ENCODE measurements at regions not wholly inside any gene's neighbourhood (a gene's known extent, or its start where the extent isn't known, plus 50 kb on each side); places are given as distances from the start of the nearest gene placed in this dataset.

DNA sequence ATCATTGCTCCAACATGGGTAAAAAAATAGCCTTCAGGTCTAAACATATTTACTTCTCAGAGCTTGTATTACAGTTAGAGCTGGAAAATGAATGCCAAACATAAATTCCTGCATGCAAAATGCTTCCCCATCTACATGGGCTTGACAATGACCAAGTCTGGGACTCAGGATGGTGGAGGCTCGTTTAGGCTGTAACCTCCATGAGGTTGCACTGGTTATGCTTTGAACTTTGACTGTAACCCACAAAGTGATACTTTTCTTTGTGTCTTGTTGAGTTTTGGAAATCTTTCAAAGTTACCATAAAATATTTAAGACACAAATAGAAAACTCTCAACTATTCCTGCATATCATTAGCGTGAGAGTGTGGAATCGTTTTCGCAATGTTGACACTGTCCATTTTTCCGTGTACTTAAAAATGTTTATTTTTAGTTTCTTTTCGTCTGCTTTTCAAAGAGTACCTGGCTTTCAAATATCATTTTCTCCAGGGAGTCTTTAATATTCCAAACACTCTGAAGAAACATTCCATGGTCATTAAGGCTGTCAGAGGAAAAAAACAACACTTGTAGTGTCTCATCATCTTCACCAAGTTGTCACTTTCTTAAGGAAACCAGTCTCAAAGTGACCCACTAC is 487.8 kb downstream of the ENC1 start:
- H3K4me3 Mint-ChIP-seq: no peak overlapping the region
- H3K36me3 Mint-ChIP-seq: no peaks in the 10 kb centered on the region

DNA sequence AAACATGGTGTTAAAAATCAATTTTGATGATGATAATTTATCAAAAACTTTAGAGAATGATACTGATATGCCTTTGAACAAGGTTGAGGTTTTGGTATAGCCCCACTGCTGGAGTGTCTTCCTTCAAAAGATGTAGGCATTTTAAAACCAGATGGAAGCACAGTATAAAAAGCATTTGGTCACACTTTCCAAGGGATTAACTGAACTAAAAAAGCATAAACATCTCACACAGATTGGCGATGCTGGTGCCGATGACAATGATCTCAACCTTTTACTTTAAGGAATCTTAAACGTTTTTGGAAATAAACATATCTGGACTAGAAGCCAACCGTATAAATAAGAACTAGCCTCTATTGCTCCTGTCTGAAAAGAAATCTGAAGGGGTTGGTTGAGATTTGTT is 488.4 kb downstream of the ENC1 start:
- DNase-seq (no peak), ATAC-seq (replicated peaks) (no peak)
- Mint-ChIP-seq H3K9me3 (no peaks in the 10 kb centered on the region), H3K4me1 (no peaks in the 10 kb centered on the region), H3K27me3 (peaks cover 0 to 8% of the 10 kb centered on the region in 2 donors), H3K36me3 (no peaks in the 10 kb centered on the region), H3K27ac (no peak overlapping the region), H3K4me3 (no peak overlapping the region)

More for the DNA sequence above, 487.8 kb downstream of the ENC1 start:
- DNase-seq (no peak), ATAC-seq (replicated peaks) (no peak)
- H3K27ac Mint-ChIP-seq: no peak overlapping the region
- H3K27me3 Mint-ChIP-seq: peaks cover 0 to 8% of the 10 kb centered on the region in 2 donors
- H3K4me1 Mint-ChIP-seq: no peaks in the 10 kb centered on the region
- no peaks in the 10 kb centered on the region for H3K9me3 Mint-ChIP-seq

GRCh38 chr5:74149395-74149794 is 491.1 kb downstream of the ENC1 start:
- Mint-ChIP-seq H3K27me3 (peaks cover 0 to 13% of the 10 kb centered on the region in 2 donors), H3K27ac (no peak overlapping the region), H3K4me1 (no peaks in the 10 kb centered on the region), H3K4me3 (no peak overlapping the region), H3K9me3 (no peaks in the 10 kb centered on the region), H3K36me3 (no peaks in the 10 kb centered on the region)
- no peak for DNase-seq
- no peak for ATAC-seq (replicated peaks)

- ATAC-seq (replicated peaks) (no peak), DNase-seq (no peak)
- no peaks in the 10 kb centered on the region for H3K36me3 Mint-ChIP-seq
- H3K4me1 Mint-ChIP-seq: no peaks in the 10 kb centered on the region
- no peak overlapping the region for H3K27ac Mint-ChIP-seq
- no peak overlapping the region for H3K4me3 Mint-ChIP-seq
- H3K9me3 Mint-ChIP-seq: no peaks in the 10 kb centered on the region
- H3K27me3 Mint-ChIP-seq: peaks cover 6 to 16% of the 10 kb centered on the region in 2 donors
These were observed 492.2 kb downstream of the ENC1 start for GRCh38 chr5:74148321-74148720.

GRCh38 chr5:74146796-74147195 is 493.7 kb downstream of the ENC1 start:
- Mint-ChIP-seq H3K27ac (no peak overlapping the region), H3K36me3 (no peaks in the 10 kb centered on the region), H3K4me3 (no peak overlapping the region), H3K9me3 (no peaks in the 10 kb centered on the region), H3K4me1 (no peaks in the 10 kb centered on the region), H3K27me3 (peaks cover 16% of the 10 kb centered on the region in 2 donors)
- ATAC-seq (replicated peaks) (no peak), DNase-seq (no peak)

DNA sequence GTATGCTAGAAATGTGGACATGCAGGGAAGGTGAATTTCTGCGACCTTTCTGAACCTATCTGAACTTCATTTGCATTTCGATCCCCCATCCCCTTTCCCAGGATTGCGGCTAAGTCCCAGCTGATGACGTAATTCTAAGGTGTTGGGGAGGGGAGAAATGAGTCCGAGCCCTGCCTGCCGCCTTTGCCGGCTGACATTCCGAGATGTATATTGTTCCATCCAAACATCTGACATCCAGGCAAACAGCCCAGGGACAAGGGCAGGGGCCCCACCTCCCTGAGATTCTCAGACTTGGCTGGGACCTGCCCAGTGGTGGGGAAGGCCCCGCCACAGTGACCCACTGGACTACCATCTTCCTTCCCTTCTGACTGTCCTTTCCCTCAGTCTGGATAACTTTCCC is 494.6 kb downstream of the ENC1 start:
- no peaks in the 10 kb centered on the region for H3K9me3 Mint-ChIP-seq
- no peak overlapping the region for H3K27ac Mint-ChIP-seq
- H3K36me3 Mint-ChIP-seq: no peaks in the 10 kb centered on the region
- DNase-seq: no peak
- ATAC-seq (replicated peaks): no peak
- no peaks in the 10 kb centered on the region for H3K4me1 Mint-ChIP-seq
- H3K27me3 Mint-ChIP-seq: peaks cover 16% of the 10 kb centered on the region in 2 donors
- H3K4me3 Mint-ChIP-seq: no peak overlapping the region

GRCh38 chr5:74143721-74144330 is 496.7 kb downstream of the ENC1 start:
- H3K36me3 Mint-ChIP-seq: no peaks in the 10 kb centered on the region
- H3K27me3 Mint-ChIP-seq: peaks cover 12 to 16% of the 10 kb centered on the region in 2 donors
- ATAC-seq (replicated peaks) (no peak), DNase-seq (no peak)
- H3K4me3 Mint-ChIP-seq: no peak overlapping the region
- H3K4me1 Mint-ChIP-seq: no peaks in the 10 kb centered on the region
- no peak overlapping the region for H3K27ac Mint-ChIP-seq
- no peaks in the 10 kb centered on the region for H3K9me3 Mint-ChIP-seq

GRCh38 chr5:74143151-74143550 is 497.4 kb downstream of the ENC1 start:
- no peaks in the 10 kb centered on the region for H3K36me3 Mint-ChIP-seq
- ATAC-seq (replicated peaks) (no peak), DNase-seq (no peak)
- no peaks in the 10 kb centered on the region for H3K9me3 Mint-ChIP-seq
- H3K4me1 Mint-ChIP-seq: no peaks in the 10 kb centered on the region
- H3K4me3 Mint-ChIP-seq: no peak overlapping the region
- H3K27ac Mint-ChIP-seq: no peak overlapping the region
- H3K27me3 Mint-ChIP-seq: peaks cover 12 to 16% of the 10 kb centered on the region in 2 donors

- DNase-seq: no peak
- no peaks in the 10 kb centered on the region for H3K36me3 Mint-ChIP-seq
- no peak overlapping the region for H3K27ac Mint-ChIP-seq
- no peak for ATAC-seq (replicated peaks)
- H3K4me1 Mint-ChIP-seq: no peaks in the 10 kb centered on the region
- H3K9me3 Mint-ChIP-seq: no peaks in the 10 kb centered on the region
- H3K27me3 Mint-ChIP-seq: peaks cover 9 to 16% of the 10 kb centered on the region in 2 donors
- H3K4me3 Mint-ChIP-seq: no peak overlapping the region
These were observed 499.5 kb downstream of the ENC1 start for GRCh38 chr5:74141053-74141452.

- Mint-ChIP-seq H3K4me1 (no peaks in the 10 kb centered on the region), H3K9me3 (no peaks in the 10 kb centered on the region), H3K4me3 (no peak overlapping the region), H3K27me3 (peaks cover 9 to 16% of the 10 kb centered on the region in 2 donors), H3K27ac (no peak overlapping the region), H3K36me3 (no peaks in the 10 kb centered on the region)
- DNase-seq (no peak), ATAC-seq (replicated peaks) (no peak)
These were observed 500.1 kb downstream of the ENC1 start for GRCh38 chr5:74140409-74140808.

- Mint-ChIP-seq H3K27me3 (peaks cover 6 to 16% of the 10 kb centered on the region in 2 donors), H3K27ac (no peak overlapping the region), H3K36me3 (no peaks in the 10 kb centered on the region), H3K4me1 (no peaks in the 10 kb centered on the region), H3K4me3 (no peak overlapping the region), H3K9me3 (no peaks in the 10 kb centered on the region)
- no peak for DNase-seq
- ATAC-seq (replicated peaks): no peak
These were observed 500.9 kb downstream of the ENC1 start for GRCh38 chr5:74139589-74139988.

DNA sequence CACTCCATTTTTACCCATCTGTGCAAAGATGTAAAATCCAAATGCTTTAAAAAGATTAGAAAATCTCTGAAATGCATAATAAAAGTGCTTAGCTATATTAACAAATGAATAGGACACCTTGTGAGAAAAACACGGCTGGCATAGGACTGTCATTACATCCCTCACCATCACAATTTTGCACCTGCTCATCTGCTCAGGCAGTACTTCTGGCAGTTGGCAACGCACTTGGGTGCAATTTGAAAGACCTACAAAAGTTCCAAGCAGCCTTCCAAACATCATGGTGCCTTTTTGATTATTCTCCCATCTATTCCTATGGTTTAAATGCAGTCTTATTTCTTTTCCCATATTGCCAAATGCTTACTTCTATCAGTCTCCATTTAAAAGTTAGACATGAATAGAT is 501.8 kb downstream of the ENC1 start:
- DNase-seq (no peak), ATAC-seq (replicated peaks) (no peak)
- no peaks in the 10 kb centered on the region for H3K4me1 Mint-ChIP-seq
- no peak overlapping the region for H3K4me3 Mint-ChIP-seq
- H3K36me3 Mint-ChIP-seq: no peaks in the 10 kb centered on the region
- H3K27ac Mint-ChIP-seq: no peak overlapping the region
- peaks cover 0 to 14% of the 10 kb centered on the region in 2 donors for H3K27me3 Mint-ChIP-seq
- H3K9me3 Mint-ChIP-seq: no peaks in the 10 kb centered on the region

DNA sequence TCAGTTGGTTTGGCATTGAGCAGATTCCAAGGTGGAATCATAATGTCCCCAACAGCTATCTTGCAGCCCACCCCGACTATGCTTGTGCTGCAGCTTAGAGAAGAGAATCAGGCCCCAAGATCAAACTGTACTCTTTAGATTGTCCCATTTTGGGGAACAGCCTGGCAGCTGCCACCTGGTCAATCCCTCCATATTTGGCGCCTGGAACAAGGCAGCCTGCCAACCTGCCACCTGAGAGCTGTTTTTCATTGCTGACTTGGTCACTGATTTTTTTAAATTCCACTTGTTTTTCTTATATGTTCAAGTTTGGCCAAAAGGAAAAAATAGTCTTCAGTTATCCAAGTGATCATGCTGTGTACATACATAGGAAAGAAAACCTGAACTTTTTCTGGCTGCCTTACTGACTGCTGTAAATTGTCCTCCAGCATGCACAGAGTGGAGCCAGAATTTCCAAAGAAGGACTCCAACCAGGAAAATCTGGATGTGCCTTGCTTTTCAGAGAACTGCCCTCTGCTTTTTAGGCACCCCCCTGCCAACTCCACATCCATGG is 504.2 kb downstream of the ENC1 start:
- H3K27me3 Mint-ChIP-seq: peaks cover 5 to 7% of the 10 kb centered on the region in 2 donors
- H3K36me3 Mint-ChIP-seq: no peaks in the 10 kb centered on the region
- no peaks in the 10 kb centered on the region for H3K9me3 Mint-ChIP-seq
- no peak overlapping the region for H3K27ac Mint-ChIP-seq
- no peak overlapping the region for H3K4me3 Mint-ChIP-seq
- H3K4me1 Mint-ChIP-seq: no peaks in the 10 kb centered on the region
- DNase-seq (no peak), ATAC-seq (replicated peaks) (no peak)

DNA sequence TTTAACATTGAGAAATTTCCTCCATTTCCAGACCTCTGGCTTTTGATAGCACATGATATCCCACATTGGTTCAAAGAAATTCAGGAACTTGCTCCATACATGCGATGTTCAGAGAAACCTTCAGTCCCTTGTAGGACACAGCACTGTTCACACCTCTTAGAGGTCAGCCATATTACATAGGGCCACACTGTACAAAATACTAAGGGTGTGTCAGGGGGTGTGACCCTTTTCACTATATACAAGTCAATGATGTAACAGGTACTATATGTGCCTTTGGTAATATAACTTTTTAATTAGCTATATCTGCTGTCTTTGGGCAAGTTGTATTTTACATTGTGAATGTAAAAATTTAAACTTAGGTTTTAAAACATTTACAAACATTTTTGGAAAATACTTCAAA is 505.5 kb downstream of the ENC1 start:
- no peak for ATAC-seq (replicated peaks)
- no peaks in the 10 kb centered on the region for H3K9me3 Mint-ChIP-seq
- H3K27me3 Mint-ChIP-seq: peaks cover 5 to 16% of the 10 kb centered on the region in 2 donors
- H3K4me1 Mint-ChIP-seq: no peaks in the 10 kb centered on the region
- no peak for DNase-seq
- H3K27ac Mint-ChIP-seq: no peak overlapping the region
- H3K36me3 Mint-ChIP-seq: no peaks in the 10 kb centered on the region
- no peak overlapping the region for H3K4me3 Mint-ChIP-seq

DNA sequence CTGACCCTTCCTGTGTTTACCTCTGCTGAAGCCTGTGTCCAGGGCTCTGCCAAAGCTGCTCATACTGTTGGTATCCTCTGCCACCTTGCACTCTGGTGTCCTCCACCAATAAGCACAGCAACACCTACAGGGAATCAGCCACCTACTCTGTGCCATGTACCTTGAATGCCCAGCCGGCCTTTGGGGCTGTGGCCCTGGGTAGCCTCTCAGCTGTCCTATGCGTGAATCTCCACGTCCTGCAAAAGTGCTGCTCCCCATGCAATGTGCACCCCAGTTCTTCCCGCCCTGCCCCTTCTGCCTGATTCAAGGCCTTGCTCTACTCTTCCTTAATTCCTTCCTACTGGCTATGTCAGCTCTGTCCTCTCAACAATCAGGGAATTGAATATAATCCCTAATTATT is 506.5 kb downstream of the ARHGEF28 start:
- Mint-ChIP-seq H3K9me3 (no peaks in the 10 kb centered on the region), H3K4me1 (no peaks in the 10 kb centered on the region), H3K27ac (no peak overlapping the region), H3K27me3 (peaks cover 5 to 24% of the 10 kb centered on the region in 2 donors), H3K36me3 (no peaks in the 10 kb centered on the region), H3K4me3 (no peak overlapping the region)
- ATAC-seq (replicated peaks) (no peak), DNase-seq (no peak)
